Effector CD8-positive, alpha-beta T cell (primary cell): ENCODE measurements at regions not wholly inside any gene's neighbourhood (a gene's known extent, or its start where the extent isn't known, plus 50 kb on each side); places are given as distances from the start of the nearest gene placed in this dataset.
"Not testable (repeated sequence)": the region's sequence is repeated elsewhere in the genome, so short reads cannot be mapped to it uniquely, and the experiment has no call there.

Experiments used
- DNase-seq: peaks from one replicate; lab custom pipeline; 2025; lab: John Stamatoyannopoulos, UW

- no peak for DNase-seq
Measured at GRCh38 chr18:42545825-42546224, 569.7 kb downstream of the RIT2 start.

GRCh38 chr18:42548493-42548892 is 567.0 kb downstream of the RIT2 start:
- no peak for DNase-seq

- DNase-seq: no peak
Measured at GRCh38 chr18:42549596-42549995, 565.9 kb downstream of the RIT2 start.

GRCh38 chr18:42552559-42552958 is 562.9 kb downstream of the RIT2 start:
- DNase-seq: not testable (repeated sequence)

- no peak for DNase-seq
Measured at GRCh38 chr18:42559069-42559690, 556.3 kb downstream of the RIT2 start.

GRCh38 chr18:42561521-42561920 is 554.0 kb downstream of the RIT2 start:
- no peak for DNase-seq

- DNase-seq: no peak
Measured at GRCh38 chr18:42563995-42564394, 551.5 kb downstream of the RIT2 start.

- no peak for DNase-seq
Measured at GRCh38 chr18:42564761-42565160, 550.7 kb downstream of the RIT2 start.

GRCh38 chr18:42568773-42569172 is 546.7 kb downstream of the RIT2 start:
- no peak for DNase-seq

GRCh38 chr18:42574871-42575270 is 540.6 kb downstream of the RIT2 start:
- no peak for DNase-seq

- no peak for DNase-seq
Measured at GRCh38 chr18:42576124-42576523, 539.4 kb downstream of the RIT2 start.

- no peak for DNase-seq
Measured at GRCh38 chr18:42578792-42579191, 536.7 kb downstream of the RIT2 start.

GRCh38 chr18:42582266-42582665 is 533.2 kb downstream of the RIT2 start:
- DNase-seq: no peak

GRCh38 chr18:42583283-42583731 is 532.2 kb downstream of the RIT2 start:
- no peak for DNase-seq

GRCh38 chr18:42586601-42587000 is 528.9 kb downstream of the RIT2 start:
- DNase-seq: no peak

- no peak for DNase-seq
Measured at GRCh38 chr18:42588786-42589185, 526.7 kb downstream of the RIT2 start.

GRCh38 chr18:42604820-42605219 is 510.7 kb downstream of the RIT2 start:
- no peak for DNase-seq

GRCh38 chr18:42606886-42607495 is 508.5 kb downstream of the RIT2 start:
- no peak for DNase-seq

GRCh38 chr18:42611134-42611533 is 504.4 kb downstream of the RIT2 start:
- DNase-seq: no peak

GRCh38 chr18:42614619-42615293 is 500.7 kb downstream of the RIT2 start:
- no peak for DNase-seq

- no peak for DNase-seq
Measured at GRCh38 chr18:42617221-42617620, 498.3 kb downstream of the RIT2 start.

GRCh38 chr18:42619771-42620170 is 495.7 kb downstream of the RIT2 start:
- no peak for DNase-seq

GRCh38 chr18:42620657-42621056 is 494.8 kb downstream of the RIT2 start:
- no peak for DNase-seq
